H1 (cell line): ENCODE measurements at regions not wholly inside any gene's neighbourhood (a gene's known extent, or its start where the extent isn't known, plus 50 kb on each side); places are given as distances from the start of the nearest gene placed in this dataset.

Experiments used
- CTCF ChIA-PET: fragments of 300-600 bp; sonication (Branson Sonifier 250); formaldehyde crosslinking; loops from one replicate; lab custom pipeline; 2021; ENCODE audit not compliant: partially characterized antibody; lab: Charles Lee
- POLR2A ChIA-PET: fragments of 300-600 bp; sonication (Branson Sonifier 250); formaldehyde crosslinking; loops from one replicate; lab custom pipeline; 2021; ENCODE audit warnings: inconsistent platforms; ENCODE audit not compliant: partially characterized antibody; lab: Charles Lee
- DNase-seq, 2 experiments: peaks; one replicate each; pipeline versions ENCODE4 v3.0.0 to v3.0.0-alpha.2; 2010 to 2022; ENCODE audit warnings: low spot score in 2 of 2, low read depth in 1 of 2, mixed read lengths in 1 of 2
- FAIRE-seq: peaks from 2 replicates; lab custom pipeline; 2011; peaks lifted over from hg19 to GRCh38; lab: Jason Lieb, UNC
- H2AFZ ChIP-seq: 2 replicates; pipeline ENCODE4 v1.8.1; 2012; ENCODE audit warnings: low read length, inconsistent platforms
- H2AK5ac ChIP-seq: 2 replicates; pipeline ENCODE4 v1.6.1; 2013; ENCODE audit warnings: low read depth, low read length
- H2BK120ac ChIP-seq: replicated peaks from 2 replicates; pipeline ENCODE3; 2013; ENCODE audit warnings: low read depth, low read length, inconsistent platforms
- H2BK12ac ChIP-seq: 2 replicates; pipeline ENCODE4 v1.6.1; 2013; ENCODE audit warnings: low read depth, low read length
- H2BK15ac ChIP-seq: 2 replicates; pipeline ENCODE4 v1.6.1; 2013; ENCODE audit warnings: low read length
- H2BK20ac ChIP-seq: 2 replicates; pipeline ENCODE4 v1.6.1; 2013; ENCODE audit warnings: low read length
- H2BK5ac ChIP-seq: 2 replicates; pipeline ENCODE4 v1.6.1; 2013; ENCODE audit warnings: low read depth, low read length
- H3K14ac ChIP-seq: 2 replicates; pipeline ENCODE4 v1.6.1; 2013; ENCODE audit warnings: inconsistent platforms; ENCODE audit not compliant: insufficient read length
- H3K18ac ChIP-seq: 2 replicates; pipeline ENCODE4 v1.6.1; 2013; ENCODE audit warnings: low read length; ENCODE audit errors: extremely low read depth
- H3K23ac ChIP-seq: 2 replicates; pipeline ENCODE4 v1.6.1; 2013; ENCODE audit warnings: inconsistent platforms; ENCODE audit not compliant: insufficient read length
- H3K23me2 ChIP-seq: 2 replicates; pipeline ENCODE4 v1.6.1; 2013; ENCODE audit warnings: low read depth, low read length
- H3K27ac ChIP-seq: 2 replicates; pipeline ENCODE4 v1.6.1; 2011; ENCODE audit warnings: low read depth, low read length, inconsistent platforms
- H3K27me3 ChIP-seq, 4 experiments: replicated peaks in 1 of 4; 1 replicate in 1 of 4; 2 replicates in 3 of 4; pipeline versions ENCODE4 v1.6.1 to v1.8.1; 2011 to 2013; ENCODE audit warnings: low read length in 3 of 4, mild to moderate bottlenecking in 3 of 4, inconsistent platforms in 2 of 4, mixed read lengths in 2 of 4, moderate library complexity in 1 of 4; ENCODE audit not compliant: control insufficient read depth in 3 of 4, insufficient read depth in 3 of 4; ENCODE audit errors: extremely low read depth in 1 of 4
- H3K36me3 ChIP-seq, 4 experiments: 2 replicates each; pipeline versions ENCODE4 v1.6.1 to v1.8.1; 2011 to 2013; ENCODE audit warnings: mild to moderate bottlenecking in 4 of 4, low read length in 3 of 4, moderate library complexity in 2 of 4, control low read depth in 1 of 4, inconsistent platforms in 1 of 4; ENCODE audit not compliant: insufficient read depth in 4 of 4, control insufficient read depth in 2 of 4
- H3K4ac ChIP-seq: replicated peaks from 2 replicates; pipeline ENCODE3; 2013; ENCODE audit warnings: low read length, low read depth, mixed read lengths, inconsistent platforms; ENCODE audit not compliant: insufficient read length
- H3K4me1 ChIP-seq, 4 experiments: replicated peaks in 1 of 4; 1 replicate in 1 of 4; 2 replicates in 3 of 4; pipeline versions ENCODE4 v1.6.1 to v1.8.1; 2011 to 2013; ENCODE audit warnings: low read length in 3 of 4, inconsistent platforms in 2 of 4, mixed read lengths in 1 of 4; ENCODE audit not compliant: insufficient read depth in 4 of 4, control insufficient read depth in 3 of 4
- H3K4me2 ChIP-seq, 2 experiments: 2 replicates each; pipeline versions ENCODE4 v1.6.1 to v1.8.1; 2011 to 2013; ENCODE audit warnings: low read depth in 2 of 2, low read length in 2 of 2, control low read depth in 1 of 2, inconsistent platforms in 1 of 2, mild to moderate bottlenecking in 1 of 2; ENCODE audit not compliant: insufficient read depth in 1 of 2
- H3K4me3 ChIP-seq, 4 experiments: fragments of 200-600, 300-600 bp in 1 of 4; sonication (generic), shearing (Covaris generic), sonication (Bioruptor Twin) in 1 of 4; 2 replicates each; pipeline versions ENCODE4 v1.5.1 to v1.8.1; 2011 to 2016; ENCODE audit warnings: low read length in 4 of 4, low read depth in 3 of 4, control low read depth in 2 of 4, inconsistent platforms in 2 of 4, mild to moderate bottlenecking in 2 of 4, mixed read lengths in 1 of 4, moderate library complexity in 1 of 4; ENCODE audit not compliant: insufficient read depth in 2 of 4; ENCODE audit errors: extremely low read depth in 1 of 4
- H3K56ac ChIP-seq: replicated peaks from 2 replicates; pipeline ENCODE3; 2013; ENCODE audit warnings: low read depth, mild to moderate bottlenecking, mixed read lengths, low read length, inconsistent platforms; ENCODE audit not compliant: insufficient read length
- H3K79me1 ChIP-seq: 2 replicates; pipeline ENCODE4 v1.6.1; 2013; ENCODE audit warnings: low read depth, low read length, control low read depth
- H3K79me2 ChIP-seq, 2 experiments: 2 replicates each; pipeline versions ENCODE4 v1.6.1 to v1.8.1; 2012 to 2013; ENCODE audit warnings: low read length in 2 of 2, mild to moderate bottlenecking in 2 of 2, inconsistent platforms in 1 of 2; ENCODE audit not compliant: insufficient read depth in 2 of 2, control insufficient read depth in 1 of 2
- H3K9ac ChIP-seq, 4 experiments: replicated peaks in 1 of 4; 1 replicate in 1 of 4; 2 replicates in 3 of 4; pipeline versions ENCODE4 v1.6.1 to v1.8.1; 2011 to 2013; ENCODE audit warnings: low read depth in 3 of 4, low read length in 3 of 4, control low read depth in 2 of 4, mild to moderate bottlenecking in 2 of 4, moderate library complexity in 2 of 4, inconsistent platforms in 1 of 4; ENCODE audit errors: extremely low read depth in 1 of 4
- H3K9me3 ChIP-seq, 2 experiments: 2 replicates each; pipeline versions ENCODE4 v1.6.1 to v1.8.1; 2012 to 2013; ENCODE audit warnings: mild to moderate bottlenecking in 2 of 2, moderate library complexity in 2 of 2, control low read depth in 1 of 2, inconsistent platforms in 1 of 2, low read depth in 1 of 2, low read length in 1 of 2, mixed read lengths in 1 of 2; ENCODE audit not compliant: insufficient read depth in 2 of 2
- H4K20me1 ChIP-seq, 2 experiments: replicated peaks in 1 of 2; 2 replicates each; pipeline versions ENCODE3 to v1.8.1; 2011 to 2013; ENCODE audit warnings: inconsistent platforms in 2 of 2, low read length in 2 of 2, mild to moderate bottlenecking in 1 of 2; ENCODE audit not compliant: insufficient read depth in 2 of 2, control insufficient read depth in 1 of 2
- H4K5ac ChIP-seq: 2 replicates; pipeline ENCODE4 v1.6.1; 2013; ENCODE audit warnings: low read length, low read depth, mixed read lengths, inconsistent platforms; ENCODE audit not compliant: insufficient read length
- H4K8ac ChIP-seq: 2 replicates; pipeline ENCODE4 v1.8.0; 2013; ENCODE audit warnings: mild to moderate bottlenecking, moderate library complexity, low read length, inconsistent platforms; ENCODE audit not compliant: insufficient read depth; ENCODE audit errors: extremely low read depth
- H4K91ac ChIP-seq: replicated peaks from 2 replicates; pipeline ENCODE3; 2013; ENCODE audit warnings: low read length, mixed read lengths, inconsistent platforms; ENCODE audit not compliant: insufficient read length
- CHD2 ChIP-seq: IDR thresholded peaks from 2 replicates; pipeline ENCODE4 v1.6.1; 2012; ENCODE audit warnings: low read length, improper control_type of control experiment
- GABPA ChIP-seq: IDR thresholded peaks from 2 replicates; pipeline ENCODE4 v1.6.1; 2011; ENCODE audit warnings: mild to moderate bottlenecking, low read length, moderate library complexity, borderline replicate concordance; ENCODE audit not compliant: insufficient read depth
- JUN ChIP-seq: IDR thresholded peaks from 2 replicates; pipeline ENCODE4 v1.6.1; 2011; ENCODE audit warnings: low read depth, mild to moderate bottlenecking, improper control_type of control experiment, low read length
- JUND ChIP-seq: IDR thresholded peaks from 2 replicates; pipeline ENCODE4 v1.6.1; 2011; ENCODE audit warnings: mild to moderate bottlenecking, improper control_type of control experiment, low read length
- MAFK ChIP-seq: IDR thresholded peaks from 2 replicates; pipeline ENCODE4 v1.6.1; 2012; ENCODE audit warnings: low read depth, mild to moderate bottlenecking, improper control_type of control experiment, low read length
- RBBP5 ChIP-seq: IDR thresholded peaks from 2 replicates; pipeline ENCODE4 v1.7.1; 2012; ENCODE audit warnings: low read depth, mild to moderate bottlenecking, inconsistent platforms, low read length, moderate library complexity, borderline replicate concordance
- SAP30 ChIP-seq: fragments of 300-600 bp; sonication (generic); IDR thresholded peaks from 2 replicates; pipeline ENCODE4 v1.7.1; 2012; ENCODE audit warnings: low read length, moderate library complexity, mild to moderate bottlenecking, inconsistent platforms; ENCODE audit not compliant: insufficient read depth, insufficient replicate concordance
- TAF1 ChIP-seq: IDR thresholded peaks from 2 replicates; pipeline ENCODE4 v1.6.1; 2011; ENCODE audit warnings: mild to moderate bottlenecking, low read depth, low read length
- WGBS, 2 experiments: shearing (Covaris generic) in 1 of 2; methylation state at CpG; one replicate each; pipeline versions ENCODE4 v1.1.6 to v1.1.7; 2013 to 2015; ENCODE audit warnings: low lambda C conversion rate in 2 of 2, mixed read lengths in 2 of 2, inconsistent platforms in 1 of 2, low coverage in 1 of 2, missing lambda C conversion rate in 1 of 2; ENCODE audit not compliant: insufficient replicate concordance in 2 of 2, insufficient coverage in 1 of 2, insufficient read length in 1 of 2; ENCODE audit errors: extremely low coverage in 1 of 2, missing lambda C conversion rate in 1 of 2; 5-methylcytosine and 5-hydroxymethylcytosine counted together
- TF ChIP-seq, protein P1 (sequence below): IDR thresholded peaks from 2 replicates; pipeline ENCODE4 v1.6.1; 2012; ENCODE audit warnings: inconsistent platforms
- TF ChIP-seq, protein P2 (sequence below): IDR thresholded peaks from 2 replicates; pipeline ENCODE4 v1.6.1; 2011; ENCODE audit warnings: low read depth, mild to moderate bottlenecking, low read length; ENCODE audit not compliant: insufficient read depth

DNA sequence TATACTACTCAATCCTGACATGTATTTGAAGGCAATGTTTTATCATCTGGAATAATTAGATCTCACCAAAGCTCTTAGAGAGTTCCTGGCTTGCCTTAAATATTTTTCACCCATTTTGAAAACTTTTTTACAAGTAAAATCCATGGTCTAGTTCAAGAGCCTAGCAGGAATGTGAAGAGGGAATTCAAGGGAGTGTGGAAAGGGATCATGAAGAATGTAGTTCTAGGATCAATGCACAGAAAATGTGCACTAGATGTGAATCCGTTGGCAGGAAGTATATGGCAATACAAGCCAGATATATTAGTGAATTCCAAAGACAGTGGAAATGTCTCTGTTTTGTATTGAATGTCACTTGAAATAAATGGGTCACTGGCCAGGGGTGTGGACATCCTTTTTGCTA lies 167.9 kb upstream of the MOCS2 start:
- CTCF ChIA-PET: no interaction called here
- Histone ChIP-seq H4K91ac (no peak overlapping the region), H3K4me2 (no peak overlapping the region), H3K14ac (no peak overlapping the region), H3K18ac (no peak overlapping the region), H4K20me1 (no peaks in the 10 kb centered on the region), H3K56ac (no peak overlapping the region), H3K4me3 (no peak overlapping the region), H3K9me3 (no peaks in the 10 kb centered on the region), H3K27me3 (no peaks in the 10 kb centered on the region), H2AFZ (no peak overlapping the region), H3K4ac (no peak overlapping the region), H3K4me1 (no peaks in the 10 kb centered on the region), H3K36me3 (no peaks in the 10 kb centered on the region), H2BK120ac (no peak overlapping the region), H4K5ac (no peak overlapping the region), H3K79me1 (no peaks in the 10 kb centered on the region), H4K8ac (no peak overlapping the region), H2BK12ac (no peak overlapping the region), H2BK15ac (no peak overlapping the region), H3K27ac (no peak overlapping the region), H3K23me2 (no peaks in the 10 kb centered on the region), H3K79me2 (no peaks in the 10 kb centered on the region), H2AK5ac (no peak overlapping the region), H3K9ac (no peak overlapping the region), H3K23ac (no peak overlapping the region), H2BK20ac (no peak overlapping the region), H2BK5ac (no peak overlapping the region)
- WGBS, 2 experiments: 84% methylated on average over 1 of the region's 1 CpG; no CpG with 5 or more reads in 1 of the 2 experiments
- POLR2A ChIA-PET: no interaction called here
- no peak for TF ChIP-seq CHD2
- no peak for TF ChIP-seq GABPA
- TF ChIP-seq, protein P1, sequence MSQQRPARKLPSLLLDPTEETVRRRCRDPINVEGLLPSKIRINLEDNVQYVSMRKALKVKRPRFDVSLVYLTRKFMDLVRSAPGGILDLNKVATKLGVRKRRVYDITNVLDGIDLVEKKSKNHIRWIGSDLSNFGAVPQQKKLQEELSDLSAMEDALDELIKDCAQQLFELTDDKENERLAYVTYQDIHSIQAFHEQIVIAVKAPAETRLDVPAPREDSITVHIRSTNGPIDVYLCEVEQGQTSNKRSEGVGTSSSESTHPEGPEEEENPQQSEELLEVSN: no peak
- no peak for TF ChIP-seq RBBP5
- TF ChIP-seq TAF1: no peak
- TF ChIP-seq SAP30: no peak
- TF ChIP-seq, protein P2, sequence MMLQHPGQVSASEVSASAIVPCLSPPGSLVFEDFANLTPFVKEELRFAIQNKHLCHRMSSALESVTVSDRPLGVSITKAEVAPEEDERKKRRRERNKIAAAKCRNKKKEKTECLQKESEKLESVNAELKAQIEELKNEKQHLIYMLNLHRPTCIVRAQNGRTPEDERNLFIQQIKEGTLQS: no peak
- TF ChIP-seq MAFK: no peak
- no peak for TF ChIP-seq JUND
- TF ChIP-seq JUN: no peak
- FAIRE-seq (no peak), DNase-seq (no peak)
